ENCODE measurements at regions not wholly inside any gene's neighbourhood (a gene's known extent, or its start where the extent isn't known, plus 50 kb on each side); places are given as distances from the start of the nearest gene placed in this dataset.

- Mint-ChIP-seq H3K36me3 (ENCODE audit: low read depth) (no peaks in the 10 kb centered on the region), H3K4me1 (ENCODE audit: low read depth) (no peaks in the 10 kb centered on the region), H3K27me3 (ENCODE audit: low read depth) (peaks cover 3% of the 10 kb centered on the region), H3K4me3 (ENCODE audit: low read depth) (no peak overlapping the region), H3K27ac (no peak overlapping the region), H3K9me3 (no peaks in the 10 kb centered on the region)
- no peak for DNase-seq (ENCODE audit: low spot score)
- intact Hi-C loops (cut with micrococcal nuclease) = no loop called here
Observed at GRCh38 chr1:98066911-98067310, 146.1 kb upstream of the DPYD start.

GRCh38 chr1:98059620-98060019 is 138.8 kb upstream of the DPYD start:
- Mint-ChIP-seq H3K27me3 (ENCODE audit: low read depth) (peaks cover 45% of the 10 kb centered on the region), H3K4me1 (ENCODE audit: low read depth) (peaks cover under 1% of the 10 kb centered on the region), H3K4me3 (ENCODE audit: low read depth) (no peak overlapping the region), H3K9me3 (no peaks in the 10 kb centered on the region), H3K36me3 (ENCODE audit: low read depth) (no peaks in the 10 kb centered on the region), H3K27ac (no peak overlapping the region)
- DNase-seq (ENCODE audit: low spot score) = no peak
- intact Hi-C loops (cut with micrococcal nuclease) = no loop called here

- Mint-ChIP-seq H3K27ac (no peak overlapping the region), H3K27me3 (ENCODE audit: low read depth) (peaks cover 48% of the 10 kb centered on the region), H3K9me3 (no peaks in the 10 kb centered on the region), H3K4me1 (ENCODE audit: low read depth) (peaks cover 4% of the 10 kb centered on the region), H3K4me3 (ENCODE audit: low read depth) (no peak overlapping the region), H3K36me3 (ENCODE audit: low read depth) (no peaks in the 10 kb centered on the region)
- no peak for DNase-seq (ENCODE audit: low spot score)
- intact Hi-C loops (cut with micrococcal nuclease) = no loop called here
Observed at GRCh38 chr1:98058676-98059075, 137.8 kb upstream of the DPYD start.

GRCh38 chr1:98057236-98057910 is 136.5 kb upstream of the DPYD start:
- no peak overlapping the region for H3K27ac Mint-ChIP-seq
- H3K36me3 Mint-ChIP-seq (ENCODE audit: low read depth) = no peaks in the 10 kb centered on the region
- peaks cover 13% of the 10 kb centered on the region for H3K4me1 Mint-ChIP-seq (ENCODE audit: low read depth)
- no peaks in the 10 kb centered on the region for H3K9me3 Mint-ChIP-seq
- no peak for DNase-seq (ENCODE audit: low spot score)
- intact Hi-C loops (cut with micrococcal nuclease) = no loop called here
- peaks cover 61% of the 10 kb centered on the region for H3K27me3 Mint-ChIP-seq (ENCODE audit: low read depth)
- H3K4me3 Mint-ChIP-seq (ENCODE audit: low read depth) = no peak overlapping the region

GRCh38 chr1:98056781-98057180 is 135.9 kb upstream of the DPYD start:
- DNase-seq (ENCODE audit: low spot score) = no peak
- peaks cover 13% of the 10 kb centered on the region for H3K4me1 Mint-ChIP-seq (ENCODE audit: low read depth)
- no peak overlapping the region for H3K4me3 Mint-ChIP-seq (ENCODE audit: low read depth)
- no peaks in the 10 kb centered on the region for H3K36me3 Mint-ChIP-seq (ENCODE audit: low read depth)
- H3K9me3 Mint-ChIP-seq = no peaks in the 10 kb centered on the region
- intact Hi-C loops (cut with micrococcal nuclease) = no loop called here
- H3K27ac Mint-ChIP-seq = no peak overlapping the region
- H3K27me3 Mint-ChIP-seq (ENCODE audit: low read depth) = peaks cover 67% of the 10 kb centered on the region

GRCh38 chr1:98055457-98055856 is 134.6 kb upstream of the DPYD start:
- no peak for DNase-seq (ENCODE audit: low spot score)
- peaks cover 78% of the 10 kb centered on the region for H3K27me3 Mint-ChIP-seq (ENCODE audit: low read depth)
- no peaks in the 10 kb centered on the region for H3K36me3 Mint-ChIP-seq (ENCODE audit: low read depth)
- H3K27ac Mint-ChIP-seq = no peak overlapping the region
- peaks cover 16% of the 10 kb centered on the region for H3K4me1 Mint-ChIP-seq (ENCODE audit: low read depth)
- no peaks in the 10 kb centered on the region for H3K9me3 Mint-ChIP-seq
- intact Hi-C loops (cut with micrococcal nuclease) = no loop called here
- H3K4me3 Mint-ChIP-seq (ENCODE audit: low read depth) = no peak overlapping the region

- intact Hi-C loops (cut with micrococcal nuclease) = loop anchor here (5.0 kb wide), 3 partner anchors 52 to 812 kb away; no protein-coding TSS in a partner anchor
- Mint-ChIP-seq H3K36me3 (ENCODE audit: low read depth) (no peaks in the 10 kb centered on the region), H3K4me3 (ENCODE audit: low read depth) (no peak overlapping the region), H3K9me3 (no peaks in the 10 kb centered on the region), H3K27me3 (ENCODE audit: low read depth) (peaks cover 80% of the 10 kb centered on the region), H3K27ac (no peak overlapping the region), H3K4me1 (ENCODE audit: low read depth) (peaks cover 16% of the 10 kb centered on the region)
- no peak for DNase-seq (ENCODE audit: low spot score)
Observed at GRCh38 chr1:98054786-98055185, 134.0 kb upstream of the DPYD start.

- Mint-ChIP-seq H3K27ac (no peak overlapping the region), H3K9me3 (no peaks in the 10 kb centered on the region), H3K4me1 (ENCODE audit: low read depth) (peaks cover 20% of the 10 kb centered on the region), H3K27me3 (ENCODE audit: low read depth) (peaks cover 85% of the 10 kb centered on the region), H3K36me3 (ENCODE audit: low read depth) (no peaks in the 10 kb centered on the region), H3K4me3 (ENCODE audit: low read depth) (peak overlapping the region; percentile 61)
- intact Hi-C loops (cut with micrococcal nuclease) = loop anchor here (5.0 kb wide), 3 partner anchors 52 to 812 kb away; no protein-coding TSS in a partner anchor
- no peak for DNase-seq (ENCODE audit: low spot score)
Observed at GRCh38 chr1:98054367-98054701, 133.5 kb upstream of the DPYD start.

GRCh38 chr1:98053471-98054366 is 132.9 kb upstream of the DPYD start:
- Mint-ChIP-seq H3K4me3 (ENCODE audit: low read depth) (peak overlapping the region; percentile 58), H3K27ac (no peak overlapping the region), H3K9me3 (no peaks in the 10 kb centered on the region), H3K4me1 (ENCODE audit: low read depth) (peaks cover 27% of the 10 kb centered on the region), H3K27me3 (ENCODE audit: low read depth) (peaks cover 86% of the 10 kb centered on the region), H3K36me3 (ENCODE audit: low read depth) (no peaks in the 10 kb centered on the region)
- peak; percentile 47 for DNase-seq (ENCODE audit: low spot score)
- intact Hi-C loops (cut with micrococcal nuclease) = loop anchor here (5.0 kb wide), 3 partner anchors 51 to 811 kb away; no protein-coding TSS in a partner anchor

GRCh38 chr1:98051065-98051675 is 130.3 kb upstream of the DPYD start:
- Mint-ChIP-seq H3K4me3 (ENCODE audit: low read depth) (no peak overlapping the region), H3K9me3 (no peaks in the 10 kb centered on the region), H3K36me3 (ENCODE audit: low read depth) (no peaks in the 10 kb centered on the region), H3K27me3 (ENCODE audit: low read depth) (peaks cover 89% of the 10 kb centered on the region), H3K27ac (no peak overlapping the region), H3K4me1 (ENCODE audit: low read depth) (peaks cover 37% of the 10 kb centered on the region)
- peak; percentile 60 for DNase-seq (ENCODE audit: low spot score)
- intact Hi-C loops (cut with micrococcal nuclease) = loop anchor here (1.0 to 5.0 kb wide), 7 partner anchors 49 to 1085 kb away; no protein-coding TSS in a partner anchor

GRCh38 chr1:98049370-98050135 is 128.7 kb upstream of the DPYD start:
- Mint-ChIP-seq H3K36me3 (ENCODE audit: low read depth) (no peaks in the 10 kb centered on the region), H3K27ac (no peak overlapping the region), H3K4me1 (ENCODE audit: low read depth) (peaks cover 44% of the 10 kb centered on the region), H3K27me3 (ENCODE audit: low read depth) (peaks cover 84% of the 10 kb centered on the region), H3K4me3 (ENCODE audit: low read depth) (peak overlapping the region; percentile 17), H3K9me3 (no peaks in the 10 kb centered on the region)
- DNase-seq (ENCODE audit: low spot score) = no peak
- intact Hi-C loops (cut with micrococcal nuclease) = loop anchor here (1.0 to 5.0 kb wide), 8 partner anchors 47 to 911 kb away; partner anchors contain the start of gene DPYD

- Mint-ChIP-seq H3K27ac (no peak overlapping the region), H3K4me3 (ENCODE audit: low read depth) (peak overlapping the region; percentile 21), H3K4me1 (ENCODE audit: low read depth) (peaks cover 46% of the 10 kb centered on the region), H3K36me3 (ENCODE audit: low read depth) (no peaks in the 10 kb centered on the region), H3K27me3 (ENCODE audit: low read depth) (peaks cover 88% of the 10 kb centered on the region), H3K9me3 (no peaks in the 10 kb centered on the region)
- intact Hi-C loops (cut with micrococcal nuclease) = loop anchor here (1.0 to 5.0 kb wide), 3 partner anchors 62 to 911 kb away; partner anchors contain the start of gene DPYD
- no peak for DNase-seq (ENCODE audit: low spot score)
Observed at GRCh38 chr1:98048751-98049325, 128.0 kb upstream of the DPYD start.

All from activated T-helper 2 cell treated with anti-CD3 and anti-CD28 coated beads, Interferon-gamma antibody, Interleukin-2, Interleukin-4, amounts not matched to agents 10 μg/mL and 5 μg/mL and 100 μg/mL, durations not matched to agents 14 hours and 24 hours and 36 hours (primary cell).